ENCODE measurements at regions not wholly inside any gene's neighbourhood (a gene's known extent, or its start where the extent isn't known, plus 50 kb on each side); places are given as distances from the start of the nearest gene placed in this dataset.

- H2BK20ac ChIP-seq (ENCODE audit: low read length): no peak overlapping the region
- no peaks in the 10 kb centered on the region for H3K4me1 ChIP-seq (replicated peaks in 1 of 4; ENCODE audit: control insufficient read depth in 3 of 4, insufficient read depth in 4 of 4, low read length in 3 of 4)
- no peak overlapping the region for H3K4me3 ChIP-seq (ENCODE audit: extremely low read depth in 1 of 4, insufficient read depth in 2 of 4, low read depth in 3 of 4, low read length in 4 of 4)
- H3K79me2 ChIP-seq (ENCODE audit: control insufficient read depth in 1 of 2, insufficient read depth in 2 of 2, low read length in 2 of 2): no peaks in the 10 kb centered on the region
- H2BK15ac ChIP-seq (ENCODE audit: low read length): no peak overlapping the region
- no peak overlapping the region for H3K23ac ChIP-seq (ENCODE audit: insufficient read length)
- H3K18ac ChIP-seq (ENCODE audit: extremely low read depth, low read length): no peak overlapping the region
- no peak overlapping the region for H3K4ac ChIP-seq (replicated peaks; ENCODE audit: insufficient read length, low read depth, low read length)
- FAIRE-seq: no peak
- no peak overlapping the region for H3K9ac ChIP-seq (replicated peaks in 1 of 4; ENCODE audit: extremely low read depth in 1 of 4, low read depth in 3 of 4, low read length in 3 of 4)
- no peak overlapping the region for H2BK120ac ChIP-seq (replicated peaks; ENCODE audit: low read depth, low read length)
- no peak for DNase-seq (ENCODE audit: low read depth in 1 of 2, low spot score in 2 of 2)
- ChIA-PET CTCF (ENCODE audit: partially characterized antibody) (no interaction called here), POLR2A (ENCODE audit: partially characterized antibody) (no interaction called here)
- peaks cover 1% of the 10 kb centered on the region; the same call in 1 of the 2 replicates for H3K23me2 ChIP-seq (ENCODE audit: low read depth, low read length)
- H3K4me2 ChIP-seq (ENCODE audit: insufficient read depth in 1 of 2, low read depth in 2 of 2, low read length in 2 of 2): no peak overlapping the region
- no peak overlapping the region for H3K27ac ChIP-seq (ENCODE audit: low read depth, low read length)
- H2AK5ac ChIP-seq (ENCODE audit: low read depth, low read length): no peak overlapping the region
- H2BK12ac ChIP-seq (ENCODE audit: low read depth, low read length): no peak overlapping the region
- TF ChIP-seq ATF2 (IDR thresholded peaks at IDR 0.05; ENCODE audit: low read length) (no peak), TEAD4 (IDR thresholded peaks at IDR 0.05; ENCODE audit: low read depth, low read length) (no peak), POLR2A (IDR thresholded peaks at IDR 0.05; ENCODE audit: control extremely low read depth in 1 of 2, low read depth in 2 of 2, low read length in 2 of 2) (no peak)
- H2BK5ac ChIP-seq (ENCODE audit: low read depth, low read length): no peak overlapping the region
- H3K56ac ChIP-seq (replicated peaks; ENCODE audit: insufficient read length, low read depth, low read length): no peak overlapping the region
- WGBS, 2 experiments (ENCODE audit: extremely low coverage in 1 of 2, insufficient coverage in 1 of 2, insufficient read length in 1 of 2, insufficient replicate concordance in 2 of 2, low coverage in 1 of 2, low lambda C conversion rate in 2 of 2, missing lambda C conversion rate in 1 of 2): 88% methylated on average over 6 of the region's 6 CpGs; no CpG with 5 or more reads in 1 of the 2 experiments
- no peaks in the 10 kb centered on the region for H3K9me3 ChIP-seq (ENCODE audit: insufficient read depth in 2 of 2, low read depth in 1 of 2, low read length in 1 of 2)
- no peaks in the 10 kb centered on the region for H3K27me3 ChIP-seq (replicated peaks in 1 of 4; ENCODE audit: control insufficient read depth in 3 of 4, extremely low read depth in 1 of 4, insufficient read depth in 3 of 4, low read length in 3 of 4)
- no peak overlapping the region for H4K8ac ChIP-seq (ENCODE audit: extremely low read depth, insufficient read depth, low read length)
- H2AFZ ChIP-seq (ENCODE audit: low read length): no peak overlapping the region
- no peak overlapping the region for H4K91ac ChIP-seq (replicated peaks; ENCODE audit: insufficient read length, low read length)
- H3K36me3 ChIP-seq (ENCODE audit: control insufficient read depth in 2 of 4, insufficient read depth in 4 of 4, low read length in 3 of 4): no peaks in the 10 kb centered on the region
- H3K14ac ChIP-seq (ENCODE audit: insufficient read length): no peak overlapping the region
- no peaks in the 10 kb centered on the region for H3K79me1 ChIP-seq (ENCODE audit: low read depth, low read length)
- H4K20me1 ChIP-seq (replicated peaks in 1 of 2; ENCODE audit: control insufficient read depth in 1 of 2, insufficient read depth in 2 of 2, low read length in 2 of 2): no peaks in the 10 kb centered on the region
- H4K5ac ChIP-seq (ENCODE audit: insufficient read length, low read depth, low read length): no peak overlapping the region
Observed at GRCh38 chr4:187685247-187685646, 310.3 kb upstream of the ZFP42 start.

All from H1 (cell line).